A549 (cell line): ENCODE measurements at regions not wholly inside any gene's neighbourhood (a gene's known extent, or its start where the extent isn't known, plus 50 kb on each side); places are given as distances from the start of the nearest gene placed in this dataset.

Experiments
- ATAC-seq, 2 experiments: fragments of 200-7000 bp in 1 of 2; fragments of >200 bp in 1 of 2; cut with Nextera tagmentation in 1 of 2; cut with Tn5 transposase in 1 of 2; 3 replicates each; pipeline versions ENCODE4 v1.8.0 to v1.9.1; 2018 to 2020; ENCODE audit warnings: mild to moderate bottlenecking in 1 of 2, moderate library complexity in 1 of 2
- CTCF ChIA-PET: fragments of 300-600 bp; sonication (Branson Sonifier 250); formaldehyde crosslinking; extraction: SDS; loops from one replicate; lab custom pipeline; 2021; ENCODE audit warnings: antibody characterized with exemption, inconsistent platforms; lab: Yijun Ruan, JAX
- POLR2A ChIA-PET: fragments of 350-600 bp; formaldehyde crosslinking; extraction: SDS; loops from one replicate; lab custom pipeline; 2021; ENCODE audit warnings: antibody characterized with exemption, inconsistent platforms; lab: Yijun Ruan, JAX
- DNase-seq, 2 experiments: peaks; one replicate each; pipeline versions ENCODE4 v3.0.0 to v3.0.0-alpha.2; 2011 to 2016; ENCODE audit warnings: low read depth in 1 of 2, low spot score in 1 of 2
- FAIRE-seq: peaks from 2 replicates; lab custom pipeline; 2011; peaks lifted over from hg19 to GRCh38; lab: Jason Lieb, UNC
- H3K27ac ChIP-seq, 2 experiments: fragments of >200 bp; sonication (Bioruptor Twin); formaldehyde crosslinking; 3 replicates each; pipeline ENCODE4 v1.5.1; 2016 to 2017
- H3K4me1 ChIP-seq: fragments of >200 bp; sonication (Bioruptor Twin); formaldehyde crosslinking; 3 replicates; pipeline ENCODE4 v1.6.1; 2016
- H3K4me2 ChIP-seq: fragments of >200 bp; sonication (Bioruptor Twin); formaldehyde crosslinking; 3 replicates; pipeline ENCODE4 v1.6.1; 2016
- H3K4me3 ChIP-seq: fragments of >200 bp; sonication (Bioruptor Twin); formaldehyde crosslinking; 3 replicates; pipeline ENCODE4 v1.5.1; 2016
- H3K9me3 ChIP-seq: fragments of >200 bp; sonication (Bioruptor Twin); formaldehyde crosslinking; 3 replicates; pipeline ENCODE4 v1.6.1; 2016
- CHD4 ChIP-seq: fragments of 200-600 bp; sonication (generic); IDR thresholded peaks from 2 replicates; pipeline ENCODE4 v1.6.1; 2016; ENCODE audit warnings: antibody characterized with exemption, mild to moderate bottlenecking, borderline replicate concordance
- EHF ChIP-seq: fragments of 250-450 bp; sonication (Bioruptor Pico); IDR thresholded peaks from 2 replicates; pipeline ENCODE4 v1.5.0; 2020; ENCODE audit warnings: mild to moderate bottlenecking
- EP300 ChIP-seq, 2 experiments: fragments of >200 bp; sonication (Bioruptor Twin); formaldehyde crosslinking; IDR thresholded peaks; 2 replicates in 1 of 2; 3 replicates in 1 of 2; pipeline ENCODE4 v1.6.1; 2016 to 2017
- FOSL2 ChIP-seq, 2 experiments: fragments of 450-650 bp in 1 of 2; fragments of >200 bp in 1 of 2; sonication (Bioruptor Twin) in 1 of 2; formaldehyde crosslinking; IDR thresholded peaks; 2 replicates each; pipeline versions ENCODE4 v1.5.0 to v1.6.1; 2016 to 2020; ENCODE audit warnings: mild to moderate bottlenecking in 1 of 2, moderate library complexity in 1 of 2
- GATA3 ChIP-seq: IDR thresholded peaks from 2 replicates; pipeline ENCODE4 v1.6.1; 2012; ENCODE audit warnings: borderline replicate concordance
- HOXB13 ChIP-seq: fragments of 250-450 bp; sonication (Bioruptor Pico); IDR thresholded peaks from 2 replicates; pipeline ENCODE4 v1.5.0; 2020; ENCODE audit warnings: low read depth, mild to moderate bottlenecking, moderate library complexity
- HOXB5 ChIP-seq: fragments of 250-450 bp; sonication (Bioruptor Pico); IDR thresholded peaks from 2 replicates; pipeline ENCODE4 v1.5.0; 2020; ENCODE audit warnings: mild to moderate bottlenecking, moderate library complexity
- KDM1A ChIP-seq: fragments of 200-600 bp; sonication (generic); IDR thresholded peaks from 2 replicates; pipeline ENCODE4 v1.6.1; 2016; ENCODE audit warnings: low read depth, mild to moderate bottlenecking
- MAZ ChIP-seq: fragments of 150-350 bp; IDR thresholded peaks from 2 replicates; pipeline ENCODE4 v1.6.1; 2014; ENCODE audit warnings: antibody characterized with exemption, low read depth, low read length, borderline replicate concordance
- MYC ChIP-seq: IDR thresholded peaks from 2 replicates; pipeline ENCODE4 v1.6.1; 2012; ENCODE audit warnings: mild to moderate bottlenecking, inconsistent platforms, low read length, improper control_type of control experiment, borderline replicate concordance
- NFE2L2 ChIP-seq: fragments of 150-350 bp; conservative IDR thresholded peaks from 2 replicates; pipeline ENCODE4 v1.6.1; 2014; ENCODE audit warnings: low read length
- PHF8 ChIP-seq: fragments of 200-600 bp; sonication (generic); IDR thresholded peaks from 2 replicates; pipeline ENCODE4 v1.6.1; 2016; ENCODE audit warnings: low read depth, mild to moderate bottlenecking, antibody characterized with exemption, moderate library complexity, borderline replicate concordance
- RNF2 ChIP-seq: fragments of 200-600 bp; sonication (generic); IDR thresholded peaks from 2 replicates; pipeline ENCODE4 v1.6.1; 2016; ENCODE audit warnings: low read depth, mild to moderate bottlenecking, antibody characterized with exemption, moderate library complexity, borderline replicate concordance
- SREBF2 ChIP-seq: fragments of 450-650 bp; IDR thresholded peaks from 2 replicates; pipeline ENCODE4 v1.6.1; 2014; ENCODE audit warnings: mild to moderate bottlenecking, moderate library complexity
- TFCP2L1 ChIP-seq: fragments of 250-450 bp; sonication (Bioruptor Pico); IDR thresholded peaks from 2 replicates; pipeline ENCODE4 v1.5.0; 2021; ENCODE audit warnings: mild to moderate bottlenecking
- ZC3H11A ChIP-seq: fragments of 450-650 bp; IDR thresholded peaks from 2 replicates; pipeline ENCODE4 v1.6.1; 2014; ENCODE audit warnings: antibody characterized with exemption, mild to moderate bottlenecking
- ZFP36 ChIP-seq: fragments of 450-650 bp; IDR thresholded peaks from 2 replicates; pipeline ENCODE4 v1.6.1; 2014; ENCODE audit warnings: borderline replicate concordance; ENCODE audit not compliant: partially characterized antibody
- ZSCAN20 ChIP-seq: fragments of 250-450 bp; sonication (Bioruptor Pico); IDR thresholded peaks from 2 replicates; pipeline ENCODE4 v1.8.0; 2022; ENCODE audit warnings: mild to moderate bottlenecking, moderate library complexity
- WGBS: methylation state at CpG from one replicate; pipeline ENCODE4 v1.1.6; 2017; ENCODE audit errors: missing lambda C conversion rate; 5-methylcytosine and 5-hydroxymethylcytosine counted together
- TF ChIP-seq, protein P1 (sequence below): fragments of 250-450 bp; sonication (Bioruptor Pico); IDR thresholded peaks from 2 replicates; pipeline ENCODE4 v1.5.0; 2020; ENCODE audit warnings: low read depth, mild to moderate bottlenecking, moderate library complexity
- TF ChIP-seq, protein P2 (sequence below): fragments of 150-350 bp; IDR thresholded peaks from 2 replicates; pipeline ENCODE4 v1.6.1; 2014; ENCODE audit warnings: low read depth, mild to moderate bottlenecking, low read length
- TF ChIP-seq, protein P3 (sequence below): fragments of 200-600 bp; sonication (generic); IDR thresholded peaks from 2 replicates; pipeline ENCODE4 v1.6.1; 2016; ENCODE audit warnings: antibody characterized with exemption, mild to moderate bottlenecking, moderate library complexity
- TF ChIP-seq, protein P4 (sequence below): IDR thresholded peaks from 2 replicates; pipeline ENCODE4 v1.6.1; 2012; ENCODE audit warnings: low read depth, borderline replicate concordance
- TF ChIP-seq, protein P5 (sequence below): fragments of 450-650 bp; IDR thresholded peaks from 2 replicates; pipeline ENCODE4 v1.6.1; 2014; ENCODE audit warnings: antibody characterized with exemption

DNA sequence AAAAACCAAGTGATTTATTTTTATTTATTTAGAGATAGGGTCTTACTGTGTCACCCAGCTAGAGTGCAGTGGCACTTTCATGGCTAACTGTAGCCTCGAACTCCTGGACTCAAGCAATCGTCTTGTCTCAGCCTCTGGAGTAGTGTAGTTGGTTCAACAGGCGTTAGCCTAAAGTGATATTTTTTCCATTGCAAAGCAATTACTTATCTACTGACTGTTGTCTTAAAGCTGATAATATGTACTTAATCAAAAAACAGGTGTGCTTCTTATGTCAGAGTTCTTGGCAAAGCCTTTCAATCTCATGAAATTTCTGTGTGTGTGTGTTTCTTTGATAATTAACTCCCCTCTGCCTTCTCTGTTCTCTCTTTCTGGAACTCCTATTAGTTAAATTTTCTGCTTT, 62.4 kb upstream of the DUSP10 start:
- CTCF ChIA-PET = no interaction called here
- Histone ChIP-seq H3K9me3 (no peaks in the 10 kb centered on the region; the same call in 2 of the 3 replicates), H3K4me2 (no peak overlapping the region), H3K4me1 (peaks cover 12% of the 10 kb centered on the region; the same call in 2 of the 3 replicates), H3K4me3 (no peak overlapping the region), H3K27ac (no peak overlapping the region)
- TF ChIP-seq GATA3 (no peak), EP300 (IDR thresholded peaks at IDR 0.05) (no peak), SREBF2 (no peak), ZSCAN20 (CRISPR knock-in tag) (no peak), EHF (no peak)
- TF ChIP-seq, protein P1, sequence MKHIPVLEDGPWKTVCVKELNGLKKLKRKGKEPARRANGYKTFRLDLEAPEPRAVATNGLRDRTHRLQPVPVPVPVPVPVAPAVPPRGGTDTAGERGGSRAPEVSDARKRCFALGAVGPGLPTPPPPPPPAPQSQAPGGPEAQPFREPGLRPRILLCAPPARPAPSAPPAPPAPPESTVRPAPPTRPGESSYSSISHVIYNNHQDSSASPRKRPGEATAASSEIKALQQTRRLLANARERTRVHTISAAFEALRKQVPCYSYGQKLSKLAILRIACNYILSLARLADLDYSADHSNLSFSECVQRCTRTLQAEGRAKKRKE (CRISPR knock-in tag) = no peak
- DNase-seq (no peak), FAIRE-seq (no peak), ATAC-seq (no peak)
- 65% methylated on average over 3 of the region's 3 CpGs for WGBS
- POLR2A ChIA-PET = no interaction called here

DNA sequence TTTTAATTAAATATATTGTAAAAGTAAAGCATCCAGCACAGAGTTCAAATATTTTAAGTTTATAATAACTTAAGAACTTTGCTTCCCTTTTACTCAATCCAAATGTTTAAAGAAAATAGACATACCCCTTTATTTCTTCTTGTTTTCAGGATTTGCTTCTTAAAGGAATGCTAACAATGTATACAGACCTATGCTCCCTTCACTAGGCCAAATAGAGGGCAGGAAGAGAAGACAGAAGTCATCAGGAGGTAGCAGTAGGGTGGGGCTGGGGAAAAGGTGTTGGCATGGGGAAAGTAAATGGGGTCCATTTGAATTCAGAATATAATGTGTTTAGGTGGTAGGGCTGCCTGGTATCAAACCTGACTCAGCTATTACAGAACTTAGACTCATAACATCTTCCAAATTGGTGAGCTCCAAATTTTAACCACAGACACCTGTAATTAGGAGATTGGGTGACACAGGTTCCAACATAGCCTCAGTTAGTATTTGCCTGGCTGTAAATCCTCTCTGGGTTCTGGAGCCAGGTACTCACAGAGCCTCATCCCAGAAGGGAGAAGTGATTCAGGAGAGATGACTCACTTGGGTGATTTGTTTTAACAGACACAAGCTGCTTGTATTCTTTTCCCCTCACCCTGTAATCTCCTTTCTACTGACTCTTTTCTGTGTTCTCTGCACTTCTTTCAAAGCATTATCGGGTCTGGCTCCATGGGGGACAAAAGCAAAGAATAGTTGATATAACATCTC, 60.1 kb upstream of the DUSP10 start:
- no peak for FAIRE-seq
- 0% methylated on average over 1 of the region's 1 CpG for WGBS
- H3K9me3 ChIP-seq = no peaks in the 10 kb centered on the region; the same call in 2 of the 3 replicates
- peak; percentile 18 to 21 for DNase-seq
- H3K27ac ChIP-seq = peak overlapping the region in 1 of 2 experiments; percentile 40; a peak in 1 of 6 replicates
- CTCF ChIA-PET = interaction anchor here (1.1 kb wide), 1 partner anchor 234 kb away, joined by 4 read pairs; no protein-coding TSS in a partner anchor
- ATAC-seq = peak; percentile 72 to 87; a peak in 5 of 6 replicates
- TF ChIP-seq ZSCAN20 (CRISPR knock-in tag) (no peak), ZFP36 (no peak), FOSL2 (IDR thresholded peaks at IDR 0.05) (0 out of 2 replicates have a peak, but pooled peaks have one; percentile 19), FOSL2 (CRISPR knock-in tag; IDR thresholded peaks at IDR 0.05) (no peak), TFCP2L1 (CRISPR knock-in tag) (no peak)
- TF ChIP-seq, protein P2, sequence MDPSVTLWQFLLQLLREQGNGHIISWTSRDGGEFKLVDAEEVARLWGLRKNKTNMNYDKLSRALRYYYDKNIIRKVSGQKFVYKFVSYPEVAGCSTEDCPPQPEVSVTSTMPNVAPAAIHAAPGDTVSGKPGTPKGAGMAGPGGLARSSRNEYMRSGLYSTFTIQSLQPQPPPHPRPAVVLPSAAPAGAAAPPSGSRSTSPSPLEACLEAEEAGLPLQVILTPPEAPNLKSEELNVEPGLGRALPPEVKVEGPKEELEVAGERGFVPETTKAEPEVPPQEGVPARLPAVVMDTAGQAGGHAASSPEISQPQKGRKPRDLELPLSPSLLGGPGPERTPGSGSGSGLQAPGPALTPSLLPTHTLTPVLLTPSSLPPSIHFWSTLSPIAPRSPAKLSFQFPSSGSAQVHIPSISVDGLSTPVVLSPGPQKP = no peak
- H3K4me3 ChIP-seq = no peak overlapping the region
- peaks cover 12% of the 10 kb centered on the region; the same call in 2 of the 3 replicates for H3K4me1 ChIP-seq
- peak overlapping the region; percentile 4; the same call in 1 of the 3 replicates for H3K4me2 ChIP-seq
- POLR2A ChIA-PET = no interaction called here

DNA sequence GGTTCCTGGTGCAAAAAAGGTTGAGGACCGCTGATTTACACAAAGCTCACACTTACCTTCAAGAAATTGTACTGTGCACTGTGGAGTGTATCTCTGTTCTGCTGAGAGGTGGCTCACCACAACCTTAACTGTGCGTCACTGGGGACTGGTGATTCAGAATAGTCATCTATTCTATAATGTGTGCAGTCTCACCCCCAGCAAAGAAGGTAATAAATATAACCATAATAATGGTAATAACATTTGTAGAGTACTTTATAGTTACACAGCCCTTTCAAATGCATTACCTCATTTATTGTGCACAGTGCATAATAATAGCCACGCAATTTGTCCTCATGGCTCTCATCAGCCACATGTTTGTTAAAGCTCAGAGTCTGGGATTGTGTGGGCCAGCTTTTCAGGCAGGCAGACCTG, 59.4 kb upstream of the DUSP10 start:
- POLR2A ChIA-PET = no interaction called here
- no peak for ATAC-seq
- CTCF ChIA-PET = interaction anchor here (0.5 kb wide), 1 partner anchor 53 kb away, joined by 3 read pairs; no protein-coding TSS in a partner anchor

More for the DNA sequence above, 59.4 kb upstream of the DUSP10 start:
- FAIRE-seq (no peak), DNase-seq (no peak)
- Histone ChIP-seq H3K27ac (no peak overlapping the region), H3K4me2 (no peak overlapping the region), H3K4me3 (no peak overlapping the region), H3K9me3 (no peaks in the 10 kb centered on the region; the same call in 2 of the 3 replicates), H3K4me1 (peaks cover 12% of the 10 kb centered on the region; the same call in 2 of the 3 replicates)
- TF ChIP-seq KDM1A = no peak
- TF ChIP-seq HOXB13 (CRISPR knock-in tag) = no peak
- TF ChIP-seq, protein P3, sequence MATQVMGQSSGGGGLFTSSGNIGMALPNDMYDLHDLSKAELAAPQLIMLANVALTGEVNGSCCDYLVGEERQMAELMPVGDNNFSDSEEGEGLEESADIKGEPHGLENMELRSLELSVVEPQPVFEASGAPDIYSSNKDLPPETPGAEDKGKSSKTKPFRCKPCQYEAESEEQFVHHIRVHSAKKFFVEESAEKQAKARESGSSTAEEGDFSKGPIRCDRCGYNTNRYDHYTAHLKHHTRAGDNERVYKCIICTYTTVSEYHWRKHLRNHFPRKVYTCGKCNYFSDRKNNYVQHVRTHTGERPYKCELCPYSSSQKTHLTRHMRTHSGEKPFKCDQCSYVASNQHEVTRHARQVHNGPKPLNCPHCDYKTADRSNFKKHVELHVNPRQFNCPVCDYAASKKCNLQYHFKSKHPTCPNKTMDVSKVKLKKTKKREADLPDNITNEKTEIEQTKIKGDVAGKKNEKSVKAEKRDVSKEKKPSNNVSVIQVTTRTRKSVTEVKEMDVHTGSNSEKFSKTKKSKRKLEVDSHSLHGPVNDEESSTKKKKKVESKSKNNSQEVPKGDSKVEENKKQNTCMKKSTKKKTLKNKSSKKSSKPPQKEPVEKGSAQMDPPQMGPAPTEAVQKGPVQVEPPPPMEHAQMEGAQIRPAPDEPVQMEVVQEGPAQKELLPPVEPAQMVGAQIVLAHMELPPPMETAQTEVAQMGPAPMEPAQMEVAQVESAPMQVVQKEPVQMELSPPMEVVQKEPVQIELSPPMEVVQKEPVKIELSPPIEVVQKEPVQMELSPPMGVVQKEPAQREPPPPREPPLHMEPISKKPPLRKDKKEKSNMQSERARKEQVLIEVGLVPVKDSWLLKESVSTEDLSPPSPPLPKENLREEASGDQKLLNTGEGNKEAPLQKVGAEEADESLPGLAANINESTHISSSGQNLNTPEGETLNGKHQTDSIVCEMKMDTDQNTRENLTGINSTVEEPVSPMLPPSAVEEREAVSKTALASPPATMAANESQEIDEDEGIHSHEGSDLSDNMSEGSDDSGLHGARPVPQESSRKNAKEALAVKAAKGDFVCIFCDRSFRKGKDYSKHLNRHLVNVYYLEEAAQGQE = no peak
- no peak for TF ChIP-seq CHD4
- no peak for TF ChIP-seq FOSL2 (IDR thresholded peaks at IDR 0.05)
- TF ChIP-seq FOSL2 (CRISPR knock-in tag; IDR thresholded peaks at IDR 0.05) = no peak
- TF ChIP-seq HOXB5 (CRISPR knock-in tag) = no peak
- TF ChIP-seq SREBF2 = no peak
- TF ChIP-seq MYC = no peak
- TF ChIP-seq, protein P4, sequence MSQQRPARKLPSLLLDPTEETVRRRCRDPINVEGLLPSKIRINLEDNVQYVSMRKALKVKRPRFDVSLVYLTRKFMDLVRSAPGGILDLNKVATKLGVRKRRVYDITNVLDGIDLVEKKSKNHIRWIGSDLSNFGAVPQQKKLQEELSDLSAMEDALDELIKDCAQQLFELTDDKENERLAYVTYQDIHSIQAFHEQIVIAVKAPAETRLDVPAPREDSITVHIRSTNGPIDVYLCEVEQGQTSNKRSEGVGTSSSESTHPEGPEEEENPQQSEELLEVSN = no peak
- TF ChIP-seq, protein P5, sequence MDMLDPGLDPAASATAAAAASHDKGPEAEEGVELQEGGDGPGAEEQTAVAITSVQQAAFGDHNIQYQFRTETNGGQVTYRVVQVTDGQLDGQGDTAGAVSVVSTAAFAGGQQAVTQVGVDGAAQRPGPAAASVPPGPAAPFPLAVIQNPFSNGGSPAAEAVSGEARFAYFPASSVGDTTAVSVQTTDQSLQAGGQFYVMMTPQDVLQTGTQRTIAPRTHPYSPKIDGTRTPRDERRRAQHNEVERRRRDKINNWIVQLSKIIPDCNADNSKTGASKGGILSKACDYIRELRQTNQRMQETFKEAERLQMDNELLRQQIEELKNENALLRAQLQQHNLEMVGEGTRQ = no peak
- TF ChIP-seq PHF8 = no peak
- TF ChIP-seq MAZ = no peak
- TF ChIP-seq RNF2 = no peak
- no peak for TF ChIP-seq NFE2L2
- TF ChIP-seq GATA3 = no peak
- TF ChIP-seq ZC3H11A = no peak
- WGBS = 77% methylated on average over 3 of the region's 3 CpGs
